IPS DF 6.9 (cell line): ENCODE measurements at regions not wholly inside any gene's neighbourhood (a gene's known extent, or its start where the extent isn't known, plus 50 kb on each side); places are given as distances from the start of the nearest gene placed in this dataset.

ENCODE experiments used
- DNase-seq: peaks from one replicate; pipeline ENCODE4 v3.0.0-alpha.2; 2013; ENCODE audit warnings: low read depth, low spot score
- H3K27ac ChIP-seq: one replicate; pipeline ENCODE4 v1.5.1; 2013; ENCODE audit warnings: low read length, control low read depth
- H3K27me3 ChIP-seq: 2 replicates; pipeline ENCODE4 v1.6.1; 2013; ENCODE audit warnings: mild to moderate bottlenecking, low read length; ENCODE audit not compliant: control insufficient read depth, insufficient read depth
- H3K36me3 ChIP-seq: 2 replicates; pipeline ENCODE4 v1.6.1; 2013; ENCODE audit warnings: low read length; ENCODE audit not compliant: control insufficient read depth, insufficient read depth
- H3K4me1 ChIP-seq: 2 replicates; pipeline ENCODE4 v1.6.1; 2013; ENCODE audit warnings: low read length; ENCODE audit not compliant: control insufficient read depth, insufficient read depth
- H3K4me3 ChIP-seq: 2 replicates; pipeline ENCODE4 v1.5.1; 2013; ENCODE audit warnings: mild to moderate bottlenecking, low read length
- H3K9me3 ChIP-seq: 2 replicates; pipeline ENCODE4 v1.6.1; 2013; ENCODE audit warnings: low read length, inconsistent platforms; ENCODE audit not compliant: control insufficient read depth, insufficient read depth
- WGBS: extraction: QIAGEN DNeasy Blood & Tissue Kit; methylation state at CpG from one replicate; pipeline ENCODE4 v1.1.7; 2013; ENCODE audit warnings: mixed read lengths, missing lambda C conversion rate; ENCODE audit not compliant: insufficient read length, insufficient coverage; 5-methylcytosine and 5-hydroxymethylcytosine counted together

GRCh38 chr9:7376213-7376612, 423.4 kb downstream of the DMAC1 start:
- Histone ChIP-seq H3K4me1 (0 out of 2 replicates have a peak, but pooled peaks cover 1% of the 10 kb centered on the region), H3K27ac (no peak overlapping the region), H3K27me3 (no peaks in the 10 kb centered on the region), H3K9me3 (no peaks in the 10 kb centered on the region), H3K36me3 (no peaks in the 10 kb centered on the region), H3K4me3 (no peak overlapping the region)
- no CpG with 5 or more reads among the region's 2 CpGs for WGBS
- no peak for DNase-seq

DNA sequence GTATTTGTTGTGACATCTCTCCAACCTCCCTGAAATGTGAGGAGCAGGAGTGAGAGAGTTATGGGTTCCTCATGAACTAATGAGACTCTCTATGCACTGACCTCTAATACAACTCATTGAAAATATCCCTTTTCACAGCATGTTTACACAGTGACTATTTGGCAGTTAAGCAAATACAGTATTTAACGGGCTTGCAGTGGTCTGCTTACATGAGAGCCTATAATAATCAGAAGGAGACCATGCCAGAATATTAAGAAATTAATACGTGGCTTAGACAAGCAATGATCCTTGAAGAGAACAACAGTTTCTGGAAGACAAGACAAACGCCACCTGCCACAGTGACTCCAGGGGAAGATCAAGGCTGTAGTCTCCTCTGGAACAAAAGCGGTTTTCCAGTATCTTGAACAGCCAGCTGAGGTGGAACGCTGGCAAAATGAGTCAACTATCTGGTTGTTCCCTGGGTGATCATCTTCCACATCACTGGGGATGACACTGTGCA, 424.5 kb downstream of the DMAC1 start:
- WGBS = no CpG with 5 or more reads among the region's 5 CpGs
- no peak for DNase-seq
- no peaks in the 10 kb centered on the region for H3K9me3 ChIP-seq

GRCh38 chr9:7370988-7371387, 428.6 kb downstream of the DMAC1 start:
- WGBS = no CpG with 5 or more reads among the region's 3 CpGs
- no peaks in the 10 kb centered on the region for H3K36me3 ChIP-seq
- no peak overlapping the region for H3K4me3 ChIP-seq
- H3K27me3 ChIP-seq = no peaks in the 10 kb centered on the region
- H3K4me1 ChIP-seq = no peaks in the 10 kb centered on the region
- H3K9me3 ChIP-seq = no peaks in the 10 kb centered on the region
- no peak for DNase-seq
- no peak overlapping the region for H3K27ac ChIP-seq

More for the DNA sequence above, 424.5 kb downstream of the DMAC1 start:
- Histone ChIP-seq H3K36me3 (no peaks in the 10 kb centered on the region), H3K27ac (no peak overlapping the region), H3K4me3 (no peak overlapping the region), H3K4me1 (0 out of 2 replicates have a peak, but pooled peaks cover 1% of the 10 kb centered on the region), H3K27me3 (no peaks in the 10 kb centered on the region)

GRCh38 chr9:7370381-7370780, 429.2 kb downstream of the DMAC1 start:
- no CpG with 5 or more reads among the region's 2 CpGs for WGBS
- Histone ChIP-seq H3K4me1 (no peaks in the 10 kb centered on the region), H3K27ac (no peak overlapping the region), H3K4me3 (no peak overlapping the region), H3K9me3 (no peaks in the 10 kb centered on the region), H3K36me3 (no peaks in the 10 kb centered on the region), H3K27me3 (no peaks in the 10 kb centered on the region)
- DNase-seq = no peak

- DNase-seq = no peak
- WGBS = no CpG with 5 or more reads among the region's 2 CpGs
- H3K9me3 ChIP-seq = no peaks in the 10 kb centered on the region
- H3K4me3 ChIP-seq = no peak overlapping the region
- no peaks in the 10 kb centered on the region for H3K36me3 ChIP-seq
- no peak overlapping the region for H3K27ac ChIP-seq
- H3K27me3 ChIP-seq = no peaks in the 10 kb centered on the region
- H3K4me1 ChIP-seq = no peaks in the 10 kb centered on the region
These were observed 430.2 kb downstream of the DMAC1 start for GRCh38 chr9:7369384-7369821.

DNA sequence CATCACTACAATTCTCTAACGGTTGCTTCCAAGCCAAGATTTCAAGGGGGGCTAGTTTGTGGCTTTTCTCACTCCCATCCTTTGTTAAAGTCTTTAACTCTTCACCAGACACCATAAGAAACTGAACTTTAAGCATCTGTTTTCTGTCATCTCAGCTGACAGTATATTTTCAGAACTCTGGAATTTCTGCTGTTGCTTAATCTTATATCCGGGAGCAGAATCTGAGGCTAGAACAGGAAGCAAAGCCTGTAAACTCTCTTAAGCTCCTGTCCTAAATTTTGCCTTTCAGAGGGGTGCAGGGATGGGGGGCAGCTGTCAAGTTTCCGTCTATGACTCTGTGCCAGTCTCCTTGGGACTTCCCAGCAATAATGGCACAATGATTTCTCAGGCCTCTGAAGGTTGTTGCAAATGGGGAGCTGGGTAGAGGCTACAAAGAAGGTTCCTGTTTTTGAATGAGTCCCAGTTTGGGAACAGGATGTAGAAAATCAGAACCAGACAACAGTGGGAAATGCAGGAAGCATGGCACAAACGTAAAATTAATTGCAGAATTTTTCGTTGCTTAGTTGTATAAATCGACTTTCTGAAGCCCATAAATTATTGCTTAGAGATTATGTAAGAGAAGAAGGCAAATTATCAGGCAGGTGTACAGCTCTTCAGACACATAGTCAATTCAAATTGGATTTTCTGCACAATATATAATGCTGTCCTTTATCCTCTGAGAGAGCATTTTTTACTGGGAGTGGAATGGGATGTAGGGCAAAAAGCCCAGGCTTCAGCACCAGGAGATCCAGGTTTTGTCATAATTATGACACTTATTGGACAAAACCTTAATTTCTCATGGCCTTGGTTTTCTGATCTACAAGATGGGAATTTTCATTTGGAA, 430.9 kb downstream of the DMAC1 start:
- H3K27ac ChIP-seq = no peak overlapping the region
- H3K27me3 ChIP-seq = no peaks in the 10 kb centered on the region
- no peak for DNase-seq
- no peaks in the 10 kb centered on the region for H3K36me3 ChIP-seq
- no peaks in the 10 kb centered on the region for H3K4me1 ChIP-seq
- no peaks in the 10 kb centered on the region for H3K9me3 ChIP-seq
- no CpG with 5 or more reads among the region's 6 CpGs for WGBS
- no peak overlapping the region for H3K4me3 ChIP-seq

GRCh38 chr9:7367726-7368125, 431.9 kb downstream of the DMAC1 start:
- Histone ChIP-seq H3K4me1 (no peaks in the 10 kb centered on the region), H3K9me3 (no peaks in the 10 kb centered on the region), H3K27me3 (no peaks in the 10 kb centered on the region), H3K36me3 (no peaks in the 10 kb centered on the region), H3K4me3 (no peak overlapping the region), H3K27ac (no peak overlapping the region)
- no CpG with 5 or more reads among the region's 1 CpG for WGBS
- DNase-seq = no peak

DNA sequence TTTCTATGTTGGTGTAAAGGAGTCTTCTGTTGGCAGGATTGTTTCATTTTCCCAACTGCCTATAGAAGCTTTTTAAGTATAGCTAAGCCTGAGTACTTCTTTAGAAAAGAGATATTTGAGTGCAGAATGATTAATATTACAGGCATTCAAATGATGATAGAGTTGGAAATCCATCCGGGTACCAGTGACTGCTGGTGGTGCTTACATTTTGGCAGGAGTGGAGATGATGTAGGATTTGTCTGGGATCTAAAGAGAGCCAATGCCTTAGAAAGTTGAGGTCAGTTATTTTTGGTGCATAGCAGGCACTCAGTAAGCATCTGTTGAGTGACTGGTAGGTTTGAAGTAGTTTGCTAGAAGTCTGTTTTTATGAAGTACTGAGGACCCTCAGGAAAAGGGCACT, 433.5 kb downstream of the DMAC1 start:
- H3K4me1 ChIP-seq = no peaks in the 10 kb centered on the region
- WGBS = no CpG with 5 or more reads among the region's 1 CpG
- no peak overlapping the region for H3K4me3 ChIP-seq
- H3K36me3 ChIP-seq = no peaks in the 10 kb centered on the region
- no peak overlapping the region for H3K27ac ChIP-seq
- no peaks in the 10 kb centered on the region for H3K27me3 ChIP-seq
- no peaks in the 10 kb centered on the region for H3K9me3 ChIP-seq
- no peak for DNase-seq

DNA sequence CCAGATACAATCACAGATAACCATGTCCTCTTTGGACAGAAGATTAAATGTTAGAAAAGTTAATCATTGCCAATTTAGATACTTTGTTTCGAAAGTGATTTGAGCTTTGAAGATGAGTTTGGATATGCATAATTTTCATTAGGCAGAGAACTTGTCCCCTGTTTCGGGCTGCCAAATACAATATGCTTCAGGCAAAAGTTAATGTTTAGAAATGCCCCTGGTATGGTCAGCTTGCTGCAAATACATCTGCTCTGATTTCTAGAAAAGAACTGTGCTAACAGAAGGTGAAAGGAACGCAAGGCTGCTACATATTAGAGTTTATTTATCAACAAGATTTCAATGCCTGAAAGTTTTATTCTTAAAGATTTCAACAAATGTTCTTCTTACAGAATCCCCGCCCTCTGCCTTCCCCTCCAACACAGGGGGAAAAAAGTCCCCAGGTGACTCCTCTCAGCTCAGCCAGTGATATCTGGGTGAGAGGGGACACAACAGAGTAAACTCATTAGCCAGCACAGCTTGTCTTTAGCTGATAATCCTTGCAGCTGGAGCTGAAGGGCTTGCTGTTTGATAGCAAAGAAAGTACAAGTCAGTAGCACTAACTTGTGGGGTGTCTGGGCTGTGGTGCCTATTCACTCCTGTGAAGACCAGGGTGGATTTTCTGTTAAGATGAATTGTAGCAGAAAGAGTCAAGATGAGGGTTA, 435.7 kb downstream of the DMAC1 start:
- no peak for DNase-seq
- H3K9me3 ChIP-seq = no peaks in the 10 kb centered on the region
- no peak overlapping the region for H3K27ac ChIP-seq
- no CpG with 5 or more reads among the region's 4 CpGs for WGBS
- H3K36me3 ChIP-seq = no peaks in the 10 kb centered on the region
- H3K4me1 ChIP-seq = no peaks in the 10 kb centered on the region; the same call in 1 of the 2 replicates
- H3K4me3 ChIP-seq = no peak overlapping the region
- H3K27me3 ChIP-seq = no peaks in the 10 kb centered on the region

DNA sequence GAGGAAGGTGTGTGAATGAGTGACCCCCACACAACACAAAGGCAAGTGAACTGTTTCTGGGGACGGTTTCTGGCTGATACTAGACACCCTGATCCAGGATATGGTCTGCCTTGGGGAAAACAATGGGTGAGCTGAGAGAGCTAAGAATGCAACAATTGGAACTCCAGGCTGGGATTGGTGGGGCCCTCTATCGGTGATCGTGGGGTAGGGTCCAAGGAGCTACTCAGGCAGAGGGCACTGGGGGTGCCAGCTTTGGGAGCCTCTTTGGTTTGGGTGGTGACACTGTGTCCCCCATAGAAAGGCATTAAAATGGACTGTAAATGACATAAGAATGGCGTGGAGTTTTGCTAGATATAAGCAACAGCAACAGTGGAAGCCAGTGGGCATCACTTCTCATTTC, 439.1 kb downstream of the DMAC1 start:
- no peak for DNase-seq
- no CpG with 5 or more reads among the region's 4 CpGs for WGBS

More for the DNA sequence above, 439.1 kb downstream of the DMAC1 start:
- H3K4me3 ChIP-seq = no peak overlapping the region
- no peaks in the 10 kb centered on the region; the same call in 1 of the 2 replicates for H3K4me1 ChIP-seq
- no peaks in the 10 kb centered on the region for H3K27me3 ChIP-seq
- H3K36me3 ChIP-seq = no peaks in the 10 kb centered on the region
- H3K9me3 ChIP-seq = no peaks in the 10 kb centered on the region
- H3K27ac ChIP-seq = no peak overlapping the region
